Lung microvascular endothelial cell (primary cell): ENCODE measurements at regions not wholly inside any gene's neighbourhood (a gene's known extent, or its start where the extent isn't known, plus 50 kb on each side); places are given as distances from the start of the nearest gene placed in this dataset.
A peak's percentile ranks its signal among the peaks of the same experiment; 100 is the strongest.
"Not testable (repeated sequence)": the region's sequence is repeated elsewhere in the genome, so short reads cannot be mapped to it uniquely, and the experiment has no call there.

Experiments
- DNase-seq, 2 donors: peaks; one replicate each; pipeline versions ENCODE4 v3.0.0 to v3.0.0-alpha.2; 2010; ENCODE audit warnings: low read depth in 2 of 2

DNA sequence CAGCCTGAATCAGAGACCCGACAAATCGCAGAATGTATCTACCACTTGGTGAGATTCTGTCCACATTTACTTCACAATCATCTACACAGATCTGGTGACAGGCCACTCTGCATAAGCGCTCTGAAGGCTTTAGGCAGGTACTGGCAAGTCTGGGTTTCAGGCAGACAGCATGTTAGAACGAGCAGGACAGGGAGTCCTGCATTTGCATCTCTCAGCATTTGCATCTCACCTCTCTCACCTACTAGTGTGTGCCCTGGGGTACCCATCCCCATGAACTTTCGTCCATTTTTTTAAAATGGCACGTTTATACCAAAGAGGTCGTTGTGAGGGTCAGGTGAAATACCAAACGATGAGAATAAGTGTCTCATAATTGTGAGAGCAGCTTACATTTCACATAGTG, 108.2 kb downstream of the SPATA31A1 start:
- not testable (repeated sequence) for DNase-seq

DNA sequence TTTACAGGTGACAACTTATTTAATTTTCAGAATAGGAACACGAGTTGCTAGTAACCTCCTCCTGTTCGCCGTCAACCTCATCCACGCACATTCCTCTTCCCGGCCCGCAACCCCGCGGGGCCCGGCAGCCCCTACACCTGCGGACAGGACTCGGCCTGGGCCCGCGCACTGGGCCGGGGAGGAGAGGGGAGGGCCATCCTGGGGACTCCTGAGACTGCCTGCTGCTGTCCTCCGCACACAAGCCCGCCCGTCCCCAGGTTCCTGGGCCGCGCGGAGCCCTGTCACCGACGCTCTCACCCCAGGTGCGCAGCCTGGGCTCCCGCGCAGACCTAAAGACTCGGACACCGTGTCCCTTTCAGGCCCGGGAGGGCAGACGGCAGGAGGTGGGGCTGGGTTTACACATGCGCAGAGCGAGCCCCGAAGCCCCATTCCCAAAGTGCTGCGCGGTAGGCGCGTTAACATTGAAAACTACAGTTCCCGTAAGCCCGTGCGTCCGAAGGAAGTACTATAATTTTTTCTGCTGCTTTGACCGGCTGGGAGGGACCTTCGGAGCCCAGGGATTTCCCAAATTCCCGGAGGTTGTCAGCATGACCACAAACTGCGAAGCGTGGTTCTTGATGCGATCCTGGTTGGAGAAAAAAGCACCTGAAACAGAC, 108.8 kb downstream of the SPATA31A1 start:
- DNase-seq, result peak; percentile 82 to 90

DNA sequence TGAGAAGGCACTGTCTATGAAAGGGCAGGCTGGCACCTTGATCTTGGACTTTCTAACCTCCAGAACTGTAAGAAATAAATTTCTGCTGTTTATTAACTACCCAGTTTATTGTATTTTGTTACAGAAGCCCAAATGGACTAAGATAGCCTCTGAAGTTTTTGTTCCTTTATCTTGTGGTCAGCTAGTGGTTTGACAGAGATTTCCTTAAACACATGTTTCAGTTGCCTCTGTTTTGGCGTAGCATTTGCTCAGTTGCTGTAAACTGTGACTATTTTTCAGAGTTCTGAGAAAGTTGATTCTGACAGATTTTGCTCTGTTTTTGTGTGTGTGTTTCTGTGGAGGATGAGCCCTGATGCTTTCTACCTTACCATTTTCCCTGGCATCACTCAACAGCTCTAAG, 119.0 kb downstream of the SPATA31A1 start:
- DNase-seq, result not testable (repeated sequence)

DNA sequence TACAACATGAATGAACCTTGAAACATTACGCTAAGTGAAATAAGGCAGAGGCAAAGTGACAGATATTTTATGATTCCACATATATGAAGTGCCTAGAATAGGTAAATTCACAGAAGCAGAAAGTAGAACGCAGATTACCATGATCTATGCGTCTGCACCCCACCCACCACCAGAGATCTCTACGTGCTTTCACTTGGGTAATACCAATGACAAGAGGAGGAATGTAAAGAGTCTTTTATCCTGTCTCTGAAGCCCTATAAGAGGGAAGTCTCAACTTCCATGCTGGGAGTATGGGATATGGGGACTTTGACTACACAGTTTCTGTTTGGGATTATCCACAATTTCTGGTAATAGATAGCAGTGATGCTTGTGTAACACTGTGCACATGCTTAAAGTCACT, 127.6 kb downstream of the SPATA31A1 start:
- not testable (repeated sequence) for DNase-seq

DNA sequence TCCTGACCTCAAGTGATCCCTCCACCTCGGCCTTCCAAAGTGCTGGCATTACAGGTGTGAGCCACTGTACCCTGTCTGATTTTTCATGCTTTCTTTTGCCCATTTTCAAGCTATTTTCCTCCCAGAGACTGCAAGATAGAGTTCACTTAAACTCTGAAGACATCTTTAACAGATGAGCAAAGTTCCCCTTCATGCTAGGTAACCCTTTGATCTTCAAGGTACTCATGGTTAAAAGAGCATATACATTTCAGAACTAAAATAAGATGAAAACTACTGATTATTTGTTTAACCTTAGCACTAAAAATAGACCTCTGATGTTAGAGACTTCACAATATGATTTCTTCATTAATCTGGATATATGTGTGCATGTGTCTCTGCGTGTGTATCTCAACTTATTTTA, 128.4 kb downstream of the SPATA31A1 start:
- DNase-seq, result not testable (repeated sequence)

DNA sequence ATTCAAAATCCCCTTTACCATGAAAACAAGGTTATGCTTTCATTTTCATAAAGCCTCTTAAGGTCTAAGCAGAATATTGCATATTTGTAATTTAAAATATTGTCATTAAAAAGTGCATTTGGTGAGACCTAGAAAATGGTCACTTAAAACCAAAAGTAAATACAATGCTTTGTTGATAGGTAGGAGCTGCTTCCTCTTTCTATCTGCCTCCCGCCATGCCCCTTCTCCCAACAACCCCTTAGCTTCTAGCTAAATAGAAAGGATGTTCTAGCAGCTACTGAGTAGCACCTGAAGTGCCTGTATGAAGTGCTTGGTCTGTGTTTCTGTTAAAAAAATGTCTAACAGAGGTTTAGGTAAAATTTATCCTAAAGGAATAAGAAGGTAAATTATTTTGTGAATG, 128.8 kb downstream of the SPATA31A1 start:
- not testable (repeated sequence) for DNase-seq

DNA sequence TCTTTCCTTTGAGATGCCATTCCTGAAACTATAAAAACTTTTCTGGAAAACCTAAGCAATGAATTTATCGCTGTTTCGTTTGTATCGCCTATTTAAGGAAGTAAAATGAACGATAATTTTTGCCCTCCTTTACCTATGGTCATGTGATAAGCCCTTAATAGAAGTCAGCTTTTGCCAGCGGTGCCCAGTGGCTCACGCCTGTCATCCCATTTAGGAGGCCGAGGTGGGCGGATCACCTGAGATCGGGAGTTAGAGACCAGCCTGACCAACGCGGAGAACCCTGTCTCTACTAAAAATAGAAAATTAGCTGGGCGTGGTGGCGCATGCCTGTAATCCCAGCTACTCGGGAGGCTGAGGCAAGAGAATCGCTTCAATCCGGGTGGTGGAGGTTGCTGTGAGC, 132.0 kb downstream of the SPATA31A1 start:
- DNase-seq, result not testable (repeated sequence)

DNA sequence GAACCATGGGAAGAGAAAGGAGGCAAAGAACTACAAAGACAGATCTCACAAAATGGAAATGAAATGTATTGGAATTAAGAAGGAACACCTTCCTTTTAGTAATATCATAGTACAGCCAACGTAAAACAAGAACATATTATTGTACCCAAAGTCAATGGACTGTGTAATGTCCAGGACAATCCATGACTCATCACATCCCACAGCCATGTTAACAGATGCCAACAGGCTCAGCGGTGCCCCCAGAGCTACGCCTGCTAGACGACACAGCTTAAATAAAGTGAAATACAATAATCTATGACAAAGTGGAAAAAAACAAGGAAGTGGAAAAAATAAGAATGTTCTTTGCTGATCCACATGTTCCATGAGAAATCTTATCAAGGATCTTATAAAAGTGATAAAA, 140.8 kb downstream of the SPATA31A1 start:
- DNase-seq, result not testable (repeated sequence)

DNA sequence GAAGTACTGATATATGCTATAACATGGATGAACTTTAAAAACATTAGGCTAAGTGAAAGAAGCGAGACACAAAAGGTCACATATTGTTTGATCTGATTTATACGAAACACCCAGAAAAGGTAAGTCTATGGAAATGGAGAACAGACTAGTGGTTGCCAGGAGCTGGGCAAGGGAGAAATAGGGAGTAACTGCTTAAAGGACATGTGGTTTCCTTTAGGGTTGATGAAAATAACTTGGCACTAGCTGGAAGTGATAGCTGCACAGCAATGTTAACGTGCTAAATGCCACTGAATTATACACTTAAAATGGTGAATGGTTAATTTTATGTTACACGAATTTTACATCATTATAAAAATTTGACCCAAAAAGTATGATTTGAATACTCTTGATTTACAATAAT, 147.7 kb downstream of the SPATA31A1 start:
- not testable (repeated sequence) for DNase-seq

DNA sequence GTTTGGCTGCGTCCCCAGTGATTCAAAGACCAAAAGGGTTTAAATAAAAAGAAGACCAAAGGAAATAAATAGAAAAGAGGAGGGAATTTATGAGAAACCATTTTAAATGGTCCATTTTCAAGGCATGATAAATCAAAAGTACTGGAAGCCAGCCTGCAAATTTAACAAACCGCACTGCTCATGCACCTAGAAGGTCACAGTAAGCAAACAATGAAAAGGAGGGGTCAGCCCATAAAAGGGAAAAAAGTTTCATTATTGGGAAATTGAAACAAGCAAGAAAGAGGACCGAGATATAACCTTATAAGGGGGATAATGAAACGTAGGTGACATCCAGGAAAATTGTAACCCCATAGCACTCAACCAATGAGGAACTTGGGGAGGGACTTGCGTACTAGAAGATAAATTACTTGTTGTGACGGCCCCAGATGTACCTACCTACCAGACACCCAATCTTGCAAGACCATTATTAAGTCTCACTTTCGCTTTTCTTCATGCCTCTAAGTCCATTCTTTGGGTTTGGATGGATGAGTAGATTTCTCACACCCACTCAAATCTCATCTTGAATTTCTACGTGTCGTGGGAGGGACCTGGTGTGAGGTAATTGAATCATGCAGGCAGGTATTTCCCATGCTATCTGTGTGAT, 172.0 kb downstream of the SPATA31A1 start:
- DNase-seq, result not testable (repeated sequence)

DNA sequence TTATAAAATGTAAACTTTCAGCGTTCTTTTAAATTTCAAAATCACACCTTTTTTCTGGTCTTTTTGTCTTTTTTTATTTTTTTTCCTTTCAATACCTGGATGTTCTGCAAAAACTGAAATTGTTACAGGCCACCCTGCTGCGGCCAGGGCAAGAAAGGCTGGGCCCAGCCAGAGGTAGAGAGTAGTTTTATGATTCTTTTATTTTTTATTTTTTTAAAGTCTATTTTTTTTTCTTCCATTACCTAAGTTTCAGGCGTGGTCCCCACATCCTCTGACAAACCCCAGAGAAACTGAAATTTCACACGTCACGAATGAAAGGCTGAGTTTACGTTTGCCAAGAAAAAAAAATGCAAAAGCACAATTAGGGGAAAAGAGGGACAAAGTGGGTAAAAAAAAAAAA, 177.1 kb downstream of the SPATA31A1 start:
- DNase-seq, result not testable (repeated sequence)

DNA sequence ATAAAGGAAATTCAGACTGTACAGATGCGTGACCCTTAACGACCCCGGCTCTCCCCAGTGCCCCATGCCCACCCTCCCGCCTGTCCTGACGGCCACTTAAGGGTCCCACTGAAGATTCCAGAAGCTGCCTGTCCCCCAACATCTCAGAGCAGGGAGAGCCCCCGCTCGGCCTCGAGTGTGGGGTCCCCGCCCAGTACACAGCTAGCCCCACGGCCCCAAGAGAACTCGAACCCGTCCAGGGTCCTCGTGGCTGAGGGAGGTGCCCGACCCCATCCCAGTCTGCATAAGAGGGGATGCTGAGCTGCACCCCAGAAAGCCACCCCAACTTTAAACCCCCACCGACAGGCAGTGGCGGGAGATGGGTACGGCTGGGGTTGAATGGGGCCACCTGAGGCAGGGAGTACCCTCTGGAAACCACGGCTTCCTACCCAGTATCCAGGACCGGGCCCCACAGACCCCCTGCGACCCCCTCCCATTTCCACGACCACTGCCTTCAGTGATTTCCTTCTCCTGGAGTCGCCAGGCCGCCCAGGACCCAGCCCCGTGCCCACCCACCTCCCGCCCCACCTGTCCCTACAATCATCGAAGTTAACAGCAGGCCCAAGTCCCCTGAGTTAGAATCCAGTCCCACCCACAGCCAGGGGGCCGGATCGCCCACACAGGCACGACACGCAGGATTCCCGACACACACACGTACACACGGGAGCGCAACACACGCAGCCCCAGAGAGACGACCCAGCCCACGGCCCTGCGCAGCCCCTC, 177.7 kb downstream of the SPATA31A1 start:
- not testable (repeated sequence) for DNase-seq

DNA sequence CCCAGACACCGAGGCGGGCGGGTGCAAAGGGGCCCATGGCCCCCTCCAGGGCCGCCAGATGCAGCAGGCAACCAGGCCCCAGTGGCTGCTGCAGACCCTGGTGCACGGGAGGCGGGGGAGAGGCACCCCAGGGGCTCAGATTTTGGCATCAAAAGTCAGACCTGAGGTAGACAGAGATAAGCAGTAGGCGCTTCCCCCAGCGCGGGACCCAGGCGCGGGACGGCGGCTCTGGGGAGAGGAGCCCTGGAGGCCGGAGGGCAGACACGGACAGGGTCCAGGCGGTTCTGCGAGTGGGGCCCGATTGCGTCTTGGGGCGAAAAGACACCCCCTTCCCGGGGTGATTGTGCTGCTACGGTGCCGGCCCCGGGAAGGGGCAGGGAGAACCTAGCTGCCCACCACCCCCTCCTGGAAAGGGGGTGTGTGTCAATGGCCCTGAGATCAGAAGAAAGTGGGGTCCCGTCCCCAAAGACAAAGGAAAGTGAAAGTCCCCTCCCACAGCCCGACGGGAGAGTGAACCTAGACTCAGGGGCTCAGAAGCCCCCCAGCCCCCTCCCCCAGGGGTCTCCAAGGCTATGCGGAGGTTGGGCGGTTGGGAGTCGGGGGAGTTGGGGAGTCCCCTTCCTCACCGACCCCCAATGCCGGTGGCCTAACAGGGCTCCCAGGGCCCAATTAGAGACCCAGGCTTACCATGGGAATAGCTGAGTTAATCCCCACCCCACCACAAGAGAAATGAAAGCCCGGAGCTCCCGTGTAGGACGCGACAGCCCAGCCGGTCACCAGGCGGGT, 178.5 kb downstream of the SPATA31A1 start:
- not testable (repeated sequence) for DNase-seq

DNA sequence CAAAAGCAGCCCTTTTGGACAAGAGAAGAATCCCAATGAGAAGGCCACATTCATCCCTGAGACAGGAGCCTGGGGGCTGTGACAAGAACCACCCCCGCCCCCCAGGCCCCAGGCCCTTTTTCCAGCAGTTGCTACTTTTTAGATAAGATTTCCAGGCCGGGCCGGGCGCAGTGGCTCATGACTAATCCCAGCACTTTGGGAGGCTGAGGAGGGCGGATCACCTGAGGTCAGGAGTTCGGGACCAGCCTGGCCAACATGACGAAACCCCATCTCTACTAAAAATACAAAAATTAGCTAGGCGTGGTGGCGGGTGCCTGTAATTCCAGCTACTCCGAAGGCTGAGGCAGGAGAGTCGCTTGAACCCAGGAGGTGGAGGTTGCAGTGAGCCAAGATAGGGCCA, 179.4 kb downstream of the SPATA31A1 start:
- DNase-seq, result not testable (repeated sequence)

DNA sequence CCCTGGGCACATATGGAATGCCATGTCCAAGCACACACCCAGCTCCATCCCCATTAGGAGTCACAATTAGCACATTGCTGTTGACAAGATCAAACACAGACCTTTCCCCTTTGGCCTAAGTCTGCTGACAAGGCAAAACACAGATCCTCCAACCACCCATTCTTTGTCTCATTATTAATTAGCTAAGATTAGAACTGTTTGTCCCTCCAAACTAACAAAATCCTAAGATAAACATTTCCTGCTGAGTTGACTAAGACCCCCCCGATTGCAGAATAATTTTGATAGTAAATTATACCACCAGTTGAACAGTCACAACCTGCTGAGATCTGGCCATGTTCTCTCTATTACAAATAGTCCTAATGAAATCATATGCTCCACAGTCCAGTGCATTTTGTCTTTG, 186.7 kb downstream of the SPATA31A1 start:
- not testable (repeated sequence) for DNase-seq

DNA sequence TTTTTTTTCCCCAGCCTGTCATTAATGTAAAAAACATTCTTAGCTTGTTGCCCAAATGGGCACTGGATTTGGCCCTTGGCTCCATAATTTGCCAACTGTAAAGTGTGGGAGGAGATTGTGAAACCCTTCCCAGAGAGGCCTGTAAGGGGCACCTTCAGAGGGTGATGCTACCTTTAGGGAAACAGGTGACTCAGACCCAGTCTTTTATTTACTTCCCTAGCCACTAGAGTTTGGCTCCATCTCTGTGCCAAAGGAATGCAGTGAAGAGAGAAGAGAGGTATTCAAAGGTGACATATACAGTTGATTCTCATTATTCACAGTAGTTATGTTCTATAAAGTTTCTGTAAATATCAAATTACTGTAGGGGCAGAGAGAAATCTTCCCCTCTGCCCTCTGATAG, 189.6 kb downstream of the SPATA31A1 start:
- not testable (repeated sequence) for DNase-seq

DNA sequence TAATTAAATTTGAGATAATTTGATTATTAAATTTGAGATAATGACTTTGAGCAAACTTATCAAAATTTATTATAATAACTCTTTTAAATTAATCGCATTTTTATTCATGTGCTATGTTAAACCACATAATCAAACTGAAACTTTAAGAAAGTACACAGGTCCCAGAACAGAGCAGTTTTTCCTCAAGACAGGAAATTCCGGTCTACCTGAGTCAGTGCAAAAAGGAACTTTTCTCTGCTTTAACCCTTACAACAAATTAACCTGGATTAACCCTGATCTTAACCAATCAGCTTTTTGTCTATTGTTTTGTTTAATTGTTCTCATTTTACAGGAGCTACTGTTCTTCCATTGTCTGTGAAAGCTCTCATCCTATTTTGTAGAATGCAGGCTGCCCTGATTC, 195.1 kb downstream of the SPATA31A1 start:
- not testable (repeated sequence) for DNase-seq

DNA sequence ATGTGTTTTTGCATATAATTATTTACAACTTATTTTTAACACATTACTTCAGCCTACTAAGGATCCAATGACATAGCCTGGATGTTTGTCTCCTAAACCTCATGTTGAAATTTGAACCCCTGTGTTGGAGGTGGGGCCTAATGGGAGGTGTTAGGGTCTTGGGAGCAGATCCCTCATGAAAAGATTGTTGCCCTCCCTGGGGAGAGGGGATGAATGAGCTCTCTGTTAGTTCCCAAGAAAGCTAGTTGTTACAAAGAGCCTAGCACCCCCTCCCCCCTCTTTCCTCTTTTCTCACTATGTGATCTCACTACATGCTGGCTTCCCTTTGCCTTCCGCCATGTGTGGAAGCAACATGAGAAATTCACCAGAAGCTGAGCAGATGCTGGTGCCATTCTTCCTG, 196.1 kb downstream of the SPATA31A1 start:
- DNase-seq, result not testable (repeated sequence)

DNA sequence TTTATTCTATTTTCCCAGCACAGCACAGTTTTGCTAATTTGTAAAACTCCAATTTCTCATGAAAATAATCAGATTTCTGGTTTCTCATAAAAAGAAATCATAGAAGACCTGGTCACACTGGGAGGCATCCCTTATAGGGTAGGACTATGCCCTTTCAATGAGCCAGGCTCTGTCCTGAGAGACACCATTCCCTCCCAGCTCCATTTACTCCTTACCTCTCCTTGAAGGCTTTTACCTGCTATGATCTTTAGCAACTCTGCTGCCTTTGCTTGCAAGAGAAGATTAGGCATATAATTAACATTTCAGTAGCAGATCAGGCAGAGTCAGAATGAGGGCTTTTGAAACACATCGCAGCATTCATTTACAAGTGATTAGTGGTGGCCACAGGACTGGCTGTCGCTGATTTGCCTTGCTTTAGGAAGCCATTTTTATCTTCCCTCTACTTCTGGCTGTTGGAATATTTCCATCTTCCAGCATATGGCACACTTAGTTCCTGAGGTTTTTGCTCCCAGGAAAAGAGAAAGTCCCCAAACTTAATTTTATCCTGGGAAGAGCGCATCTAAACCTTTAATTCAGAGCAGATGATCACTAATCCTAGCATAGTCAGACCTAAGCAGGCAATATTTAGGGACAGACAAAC, 196.9 kb downstream of the SPATA31A1 start:
- DNase-seq, result not testable (repeated sequence)

DNA sequence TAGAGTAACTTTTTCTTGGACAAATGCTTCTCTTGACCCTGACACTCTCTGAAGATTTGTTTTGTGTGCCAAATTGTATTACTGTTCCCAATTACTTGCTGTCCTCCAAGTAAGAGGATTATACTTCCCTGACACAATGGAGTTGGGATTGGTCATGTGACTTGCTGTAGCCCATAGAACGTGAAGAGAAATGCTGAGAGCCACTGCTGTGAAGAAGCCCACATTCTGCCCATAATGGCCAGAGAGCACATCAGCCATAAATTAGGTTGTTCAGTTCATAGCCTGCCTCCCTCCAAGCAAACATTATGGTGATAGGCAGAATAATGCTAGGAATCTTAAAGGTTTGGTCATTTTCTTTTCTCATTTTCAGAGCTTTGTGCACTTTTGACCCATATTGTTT, 198.9 kb downstream of the SPATA31A1 start:
- not testable (repeated sequence) for DNase-seq

DNA sequence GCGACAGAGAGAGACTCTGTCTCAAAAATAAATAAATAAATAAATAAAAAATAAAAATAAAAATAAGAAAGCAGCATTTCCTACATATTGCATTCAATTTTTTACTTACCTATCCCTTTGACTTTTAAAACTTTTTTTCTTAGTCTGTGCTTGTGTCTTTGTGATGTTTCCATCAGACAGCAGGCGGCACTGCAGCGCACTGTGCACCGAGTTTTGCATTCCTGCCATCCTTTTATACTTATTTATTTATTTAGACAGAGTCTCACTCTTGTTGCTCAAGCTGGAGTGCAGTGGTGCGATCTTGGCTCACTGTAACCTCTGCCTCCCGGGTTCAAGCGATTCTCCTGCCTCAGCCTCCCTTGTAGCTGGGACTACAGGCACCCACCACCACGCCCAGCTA, 203.9 kb downstream of the SPATA31A1 start:
- not testable (repeated sequence) for DNase-seq
